Activated T-cell treated with anti-CD3 and anti-CD28 coated beads for 1 hour (primary cell): ENCODE measurements at regions not wholly inside any gene's neighbourhood (a gene's known extent, or its start where the extent isn't known, plus 50 kb on each side); places are given as distances from the start of the nearest gene placed in this dataset.

ENCODE experiments used
- DNase-seq: peaks from one replicate; pipeline ENCODE4 v3.0.0-alpha.2; 2020; ENCODE audit warnings: low read depth

DNA sequence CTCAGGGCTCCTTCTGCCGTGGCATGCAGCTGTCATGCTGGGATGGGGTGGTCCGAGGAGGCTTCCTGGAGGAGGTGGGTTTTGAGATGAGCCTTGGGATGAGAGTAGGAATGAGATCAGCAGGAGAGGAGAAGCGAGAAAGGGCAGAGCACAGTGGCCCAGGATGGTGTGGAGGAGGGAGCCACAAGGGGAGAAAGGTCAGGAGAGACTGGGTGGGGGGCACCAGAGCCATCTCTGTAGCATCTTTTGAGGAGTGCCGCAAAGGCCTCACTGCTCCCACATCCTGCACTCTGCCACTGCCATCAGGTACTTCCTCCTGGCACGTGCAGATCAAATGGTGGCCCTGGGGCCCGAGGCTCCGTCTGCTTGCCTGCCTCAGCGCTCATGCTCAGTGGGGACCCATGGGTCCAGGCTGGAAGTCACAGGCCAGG lies 150.2 kb downstream of the MACROH2A1 start:
- DNase-seq, result no peak

GRCh38 chr5:135246923-135247795 lies 151.9 kb downstream of the MACROH2A1 start:
- no peak for DNase-seq

GRCh38 chr5:135246605-135246922 lies 152.5 kb downstream of the MACROH2A1 start:
- no peak for DNase-seq

GRCh38 chr5:135245521-135246499 lies 153.2 kb downstream of the MACROH2A1 start:
- DNase-seq, result no peak

GRCh38 chr5:135244620-135245021 lies 154.4 kb downstream of the MACROH2A1 start:
- DNase-seq, result no peak

DNA sequence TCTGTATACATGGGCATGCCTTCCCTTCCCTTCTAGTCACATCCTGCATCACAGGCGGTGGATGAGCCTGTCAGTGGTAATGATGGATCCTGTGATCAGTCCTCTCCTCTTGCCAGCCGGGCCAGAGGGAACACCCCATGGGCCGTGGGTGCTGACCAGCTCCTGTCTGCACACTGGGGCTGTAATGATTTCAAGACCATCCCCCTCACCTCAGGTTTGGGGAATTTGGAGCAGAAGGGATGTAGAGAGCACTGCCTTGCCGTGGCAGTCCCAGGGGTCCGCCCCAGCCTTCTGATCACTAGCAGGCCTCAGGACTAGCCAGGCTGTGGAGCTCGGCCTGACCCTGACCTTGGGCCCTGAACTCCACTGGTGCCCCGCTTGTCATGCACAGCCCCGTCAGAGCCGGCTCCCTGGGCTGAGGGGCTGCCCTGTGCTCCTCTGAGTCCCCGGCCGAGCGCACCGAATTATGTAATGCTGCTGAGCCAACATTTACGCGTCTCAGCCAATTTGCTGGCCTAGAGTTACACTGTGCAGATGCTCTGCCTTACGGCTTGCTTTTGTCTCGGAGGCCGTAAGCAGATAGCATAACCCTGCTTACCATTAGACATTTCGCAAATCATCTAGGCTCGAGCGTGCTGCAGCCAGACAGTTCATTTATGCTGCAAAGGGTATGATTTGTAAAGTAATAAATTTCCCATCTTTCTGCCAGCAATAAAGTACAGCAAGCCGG lies 155.3 kb downstream of the MACROH2A1 start:
- no peak for DNase-seq

- DNase-seq, result no peak
Observed at GRCh38 chr5:135242866-135243555, 156.0 kb downstream of the MACROH2A1 start.

GRCh38 chr5:135242021-135242865 lies 156.8 kb downstream of the MACROH2A1 start:
- no peak for DNase-seq

- DNase-seq, result no peak
Observed at GRCh38 chr5:135241536-135241935, 157.5 kb downstream of the MACROH2A1 start.

- DNase-seq, result no peak
Observed at GRCh38 chr5:135240781-135241360, 158.2 kb downstream of the MACROH2A1 start.

DNA sequence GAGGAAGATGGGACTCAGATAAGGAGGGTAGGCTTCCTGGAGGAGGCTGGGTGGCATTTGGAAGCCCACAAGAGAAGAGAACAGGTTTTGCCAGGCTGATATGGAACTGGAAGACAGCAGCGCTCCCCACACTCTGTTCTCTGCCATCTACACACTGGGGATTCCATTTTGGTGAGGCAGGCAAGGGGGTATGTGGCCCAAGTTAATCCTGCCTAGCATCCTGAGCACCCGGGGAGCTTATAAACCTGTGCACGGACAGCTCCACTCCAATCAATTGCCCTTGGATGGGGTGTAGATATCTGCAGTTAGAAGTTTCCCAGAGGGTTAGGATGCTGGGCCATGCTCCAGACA lies 158.8 kb downstream of the MACROH2A1 start:
- no peak for DNase-seq

- no peak for DNase-seq
Observed at GRCh38 chr5:135239453-135240282, 159.4 kb downstream of the MACROH2A1 start.

DNA sequence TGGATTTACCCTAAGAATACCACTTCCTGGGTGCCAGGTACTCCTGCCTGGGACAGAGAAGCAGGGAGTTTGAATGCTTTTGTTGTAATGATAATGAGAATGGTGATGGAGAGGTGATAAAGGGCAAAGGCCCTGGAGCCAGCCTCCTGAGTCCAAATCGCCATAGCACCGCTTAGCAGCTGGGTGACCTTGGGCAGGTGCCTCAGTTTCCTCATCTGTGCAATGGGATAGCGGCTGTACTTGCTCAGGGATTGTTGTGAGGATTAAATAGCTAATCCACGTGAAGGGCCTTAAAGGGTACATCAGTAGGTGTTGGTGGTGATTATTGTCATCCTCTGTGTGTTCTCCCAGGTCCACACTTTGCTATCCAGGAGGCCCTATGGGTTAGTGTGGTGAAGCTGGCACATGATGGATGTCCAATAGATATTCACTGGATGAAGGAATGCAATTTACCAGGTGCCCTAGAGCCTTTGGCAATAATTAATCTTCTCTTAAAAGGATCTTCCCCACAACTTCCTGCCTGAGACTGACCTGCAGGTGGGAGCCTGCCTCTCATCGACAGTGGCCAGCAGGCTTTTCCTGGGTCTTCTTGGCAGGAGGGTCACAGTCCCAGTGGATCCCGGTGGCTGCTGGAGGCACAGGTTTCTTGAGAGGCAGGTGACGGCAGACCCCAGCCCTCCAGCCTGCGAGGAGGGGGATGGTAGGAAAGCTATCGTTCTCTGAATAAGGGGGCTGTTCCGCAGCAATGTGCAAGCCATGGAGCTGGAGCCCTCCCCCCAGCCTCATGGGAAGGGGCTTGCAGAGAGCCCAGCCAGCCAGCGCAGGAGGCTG lies 160.2 kb downstream of the MACROH2A1 start:
- DNase-seq, result no peak

- DNase-seq, result no peak
Observed at GRCh38 chr5:135237748-135238103, 161.3 kb downstream of the MACROH2A1 start.

DNA sequence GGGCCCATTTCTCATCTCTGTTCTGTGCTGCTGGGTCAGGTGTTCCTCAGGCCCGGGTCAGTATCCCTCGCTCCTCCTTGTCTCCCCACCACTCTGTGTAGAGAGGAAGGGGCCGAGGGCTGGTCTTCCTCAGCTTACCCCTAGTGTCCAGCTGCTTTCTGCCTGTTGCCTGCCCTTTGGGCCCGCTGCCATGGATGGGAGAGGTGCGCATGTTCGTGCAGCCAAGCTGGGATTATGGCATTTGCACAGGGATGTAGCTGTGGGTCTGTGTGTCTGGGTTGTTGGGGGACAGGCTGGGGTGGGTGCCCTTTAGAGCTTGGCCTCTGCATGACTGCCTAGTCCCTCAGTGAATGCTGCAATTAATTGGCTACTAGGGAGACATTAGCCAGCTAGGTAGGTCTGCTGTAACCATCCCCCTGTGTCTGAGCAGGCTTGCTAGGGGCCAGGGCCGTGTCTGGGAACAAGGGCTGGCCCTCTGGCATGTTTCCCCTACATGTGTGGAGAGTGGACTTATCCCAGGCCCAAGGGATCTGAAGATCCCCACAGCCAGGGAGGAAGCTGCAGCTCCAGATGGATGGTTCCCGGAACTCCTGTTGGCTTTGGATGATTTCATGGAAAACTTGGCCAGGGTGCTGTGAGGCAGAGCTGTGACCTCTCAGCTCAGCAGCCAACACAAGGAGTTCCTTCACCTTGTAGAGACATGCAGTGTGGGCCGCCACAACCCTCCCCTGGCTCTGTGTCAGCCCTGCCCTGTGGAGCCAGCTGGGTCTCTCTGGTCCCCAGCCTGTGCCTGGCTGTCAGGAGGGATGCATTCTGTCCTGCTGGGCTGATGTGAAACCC lies 161.9 kb downstream of the MACROH2A1 start:
- DNase-seq, result no peak

GRCh38 chr5:135236228-135236907 lies 162.7 kb downstream of the MACROH2A1 start:
- DNase-seq, result no peak
